ENCODE measurements at regions not wholly inside any gene's neighbourhood (a gene's known extent, or its start where the extent isn't known, plus 50 kb on each side); places are given as distances from the start of the nearest gene placed in this dataset.

- no peak for ATAC-seq
- peaks cover 0 to 9% (median 0%) of the 10 kb centered on the region in 12 donors for H3K9me3 ChIP-seq
- H3K4me1 ChIP-seq = peaks cover 0 to 4% (median 0%) of the 10 kb centered on the region in 12 donors
- H3K27me3 ChIP-seq = peaks cover 0 to 19% (median 3%) of the 10 kb centered on the region in 9 donors
- no peaks in the 10 kb centered on the region for H3K36me3 ChIP-seq
- H3K27ac ChIP-seq = no peak overlapping the region
- 47 to 62% (median 58%) methylated on average over 3 of the region's 3 CpGs for WGBS, 4 donors
- no peak for TF ChIP-seq CTCF (IDR thresholded peaks at IDR 0.05)
- TF ChIP-seq POLR2A (IDR thresholded peaks at IDR 0.05) = no peak
- no peak for DNase-seq
- H3K4me3 ChIP-seq = no peak overlapping the region
- intact Hi-C loops (cut with DNase I) = no loop called here
Measured at GRCh38 chr9:97756991-97757390, 59.9 kb upstream of the XPA start.

- Histone ChIP-seq H3K4me3 (no peak overlapping the region), H3K9me3 (peaks cover 0 to 9% (median 0%) of the 10 kb centered on the region in 12 donors), H3K27me3 (peaks cover 0 to 34% (median 3%) of the 10 kb centered on the region in 9 donors), H3K36me3 (no peaks in the 10 kb centered on the region), H3K4me1 (peaks cover 0 to 4% (median 0%) of the 10 kb centered on the region in 12 donors), H3K27ac (no peak overlapping the region)
- DNase-seq = no peak
- TF ChIP-seq POLR2A (IDR thresholded peaks at IDR 0.05) = no peak
- no peak for TF ChIP-seq CTCF (IDR thresholded peaks at IDR 0.05)
- intact Hi-C loops (cut with DNase I) = no loop called here
- no peak for ATAC-seq
- 59 to 72% (median 65%) methylated on average over 7 of the region's 7 CpGs for WGBS, 4 donors
Measured at GRCh38 chr9:97758334-97758916, 61.3 kb upstream of the XPA start.

- Histone ChIP-seq H3K27ac (no peak overlapping the region), H3K4me3 (no peak overlapping the region), H3K27me3 (peaks cover 0 to 38% (median 3%) of the 10 kb centered on the region in 9 donors), H3K4me1 (peaks cover 0 to 4% (median 0%) of the 10 kb centered on the region in 12 donors), H3K9me3 (peaks cover 0 to 6% (median 0%) of the 10 kb centered on the region in 12 donors), H3K36me3 (no peaks in the 10 kb centered on the region)
- TF ChIP-seq POLR2A (IDR thresholded peaks at IDR 0.05) (no peak), CTCF (IDR thresholded peaks at IDR 0.05) (no peak)
- intact Hi-C loops (cut with DNase I) = no loop called here
- ATAC-seq (peak in 1 of 4 donors; percentile 39), DNase-seq (no peak)
- WGBS, 4 donors = 34 to 59% (median 53%) methylated on average over 3 to 5 of the region's 5 CpGs
Measured at GRCh38 chr9:97759581-97760288, 62.6 kb upstream of the XPA start.

- Histone ChIP-seq H3K9me3 (no peaks in the 10 kb centered on the region), H3K4me3 (no peak overlapping the region), H3K4me1 (peaks cover 0 to 4% (median 0%) of the 10 kb centered on the region in 12 donors), H3K27ac (no peak overlapping the region), H3K36me3 (no peaks in the 10 kb centered on the region), H3K27me3 (peaks cover 0 to 38% (median 3%) of the 10 kb centered on the region in 9 donors)
- no peak for TF ChIP-seq CTCF (IDR thresholded peaks at IDR 0.05)
- no peak for TF ChIP-seq POLR2A (IDR thresholded peaks at IDR 0.05)
- intact Hi-C loops (cut with DNase I) = no loop called here
- 52 to 56% (median 54%) methylated on average over 8 of the region's 8 CpGs for WGBS, 4 donors
- ATAC-seq (no peak), DNase-seq (no peak)
Measured at GRCh38 chr9:97761056-97761598, 64.0 kb upstream of the XPA start.

Measured in heart left ventricle (tissue), 16 donors.